Hepatocyte (in vitro differentiated cells): ENCODE measurements at regions not wholly inside any gene's neighbourhood (a gene's known extent, or its start where the extent isn't known, plus 50 kb on each side); places are given as distances from the start of the nearest gene placed in this dataset.

Experiments
- EZH2 ChIP-seq: fragments of 200-600 bp; sonication (generic); IDR thresholded peaks from 2 replicates; pipeline ENCODE4 v1.6.1; 2016; ENCODE audit warnings: antibody characterized with exemption, mild to moderate bottlenecking, borderline replicate concordance
- EZH2phosphoT487 ChIP-seq: fragments of 200-600 bp; sonication (generic); IDR thresholded peaks from one replicate; pipeline ENCODE4 v1.6.1; 2018; ENCODE audit warnings: antibody characterized with exemption, mild to moderate bottlenecking, low read depth, moderate library complexity; ENCODE audit not compliant: unreplicated experiment, severe bottlenecking
- TF ChIP-seq, protein P1 (sequence below): fragments of 200-600 bp; sonication (generic); IDR thresholded peaks from 2 replicates; pipeline ENCODE4 v1.5.1; 2016; ENCODE audit warnings: antibody characterized with exemption, mild to moderate bottlenecking; ENCODE audit not compliant: poor library complexity

- TF ChIP-seq, protein P1, sequence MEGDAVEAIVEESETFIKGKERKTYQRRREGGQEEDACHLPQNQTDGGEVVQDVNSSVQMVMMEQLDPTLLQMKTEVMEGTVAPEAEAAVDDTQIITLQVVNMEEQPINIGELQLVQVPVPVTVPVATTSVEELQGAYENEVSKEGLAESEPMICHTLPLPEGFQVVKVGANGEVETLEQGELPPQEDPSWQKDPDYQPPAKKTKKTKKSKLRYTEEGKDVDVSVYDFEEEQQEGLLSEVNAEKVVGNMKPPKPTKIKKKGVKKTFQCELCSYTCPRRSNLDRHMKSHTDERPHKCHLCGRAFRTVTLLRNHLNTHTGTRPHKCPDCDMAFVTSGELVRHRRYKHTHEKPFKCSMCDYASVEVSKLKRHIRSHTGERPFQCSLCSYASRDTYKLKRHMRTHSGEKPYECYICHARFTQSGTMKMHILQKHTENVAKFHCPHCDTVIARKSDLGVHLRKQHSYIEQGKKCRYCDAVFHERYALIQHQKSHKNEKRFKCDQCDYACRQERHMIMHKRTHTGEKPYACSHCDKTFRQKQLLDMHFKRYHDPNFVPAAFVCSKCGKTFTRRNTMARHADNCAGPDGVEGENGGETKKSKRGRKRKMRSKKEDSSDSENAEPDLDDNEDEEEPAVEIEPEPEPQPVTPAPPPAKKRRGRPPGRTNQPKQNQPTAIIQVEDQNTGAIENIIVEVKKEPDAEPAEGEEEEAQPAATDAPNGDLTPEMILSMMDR, result no peak
- no peak for TF ChIP-seq EZH2
- no peak for TF ChIP-seq EZH2phosphoT487
These were observed 357.7 kb downstream of the ETNK1 start for GRCh38 chr12:22982635-22983034.
